ENCODE measurements at regions not wholly inside any gene's neighbourhood (a gene's known extent, or its start where the extent isn't known, plus 50 kb on each side); places are given as distances from the start of the nearest gene placed in this dataset.

DNA sequence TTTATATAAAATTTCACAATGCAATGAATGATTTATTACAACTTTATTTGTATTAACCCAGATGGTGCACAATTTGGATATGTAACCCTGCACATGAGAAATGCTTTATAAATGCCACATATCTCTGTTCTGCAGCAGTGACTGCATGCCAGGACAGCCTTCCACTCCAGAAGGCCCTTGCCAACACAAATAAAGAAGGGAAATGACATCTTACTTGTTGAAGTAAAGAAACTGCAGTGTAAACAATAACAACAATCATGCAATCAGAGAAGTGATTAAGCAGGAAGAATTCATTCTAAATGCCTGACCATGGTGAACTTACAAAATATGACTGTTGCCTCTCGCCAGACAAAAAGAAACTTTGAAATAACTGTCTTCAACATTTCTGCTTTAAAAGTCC is 129.9 kb upstream of the CHST9 start:
- Histone ChIP-seq H3K9ac (replicated peaks; ENCODE audit: extremely low read depth, insufficient read depth, low read length) (no peak overlapping the region), H3K9me1 (replicated peaks; ENCODE audit: control insufficient read depth, extremely low read depth, insufficient read depth, low read length) (no peaks in the 10 kb centered on the region), H3K79me2 (ENCODE audit: control insufficient read depth, insufficient read depth, low read length) (no peaks in the 10 kb centered on the region), H3K4me3 (replicated peaks in 1 of 3; ENCODE audit: insufficient read depth in 1 of 3, low read depth in 1 of 3, low read length in 3 of 3) (no peak overlapping the region), H4K20me1 (replicated peaks; ENCODE audit: control insufficient read depth, extremely low read depth, insufficient read depth, low read length) (no peaks in the 10 kb centered on the region), H3K4me2 (ENCODE audit: insufficient read depth, low read length) (no peak overlapping the region), H3K9me3 (replicated peaks; ENCODE audit: control insufficient read depth, insufficient read depth, low read length) (no peaks in the 10 kb centered on the region), H3K4me1 (ENCODE audit: control insufficient read depth, extremely low read depth, insufficient read depth, low read length) (no peaks in the 10 kb centered on the region), H3K36me3 (ENCODE audit: control insufficient read depth in 2 of 2, extremely low read depth in 1 of 2, insufficient read depth in 2 of 2, low read length in 2 of 2) (no peaks in the 10 kb centered on the region), H3K27me3 (ENCODE audit: control insufficient read depth in 2 of 2, insufficient read depth in 2 of 2, low read length in 2 of 2) (no peaks in the 10 kb centered on the region), H3K27ac (ENCODE audit: insufficient read depth, low read depth, low read length) (no peak overlapping the region), H2AFZ (ENCODE audit: low read depth, low read length) (no peak overlapping the region)
- dilution Hi-C loops (cut with MboI; ENCODE audit: extremely low pct_ligation_motif_present, low sequenced_read_pairs), result no loop called here
- TF ChIP-seq EZH2 (IDR thresholded peaks at IDR 0.05; ENCODE audit: borderline replicate concordance, low read depth, low read length, severe bottlenecking), result no peak
- no peak for TF ChIP-seq MYC (IDR thresholded peaks at IDR 0.05; ENCODE audit: low read depth, low read length)
- no peak for TF ChIP-seq MAX (IDR thresholded peaks at IDR 0.05; ENCODE audit: insufficient read depth, insufficient read length)
- TF ChIP-seq POLR2AphosphoS5 (IDR thresholded peaks at IDR 0.05; ENCODE audit: insufficient read depth, low read depth, low read length), result no peak
- TF ChIP-seq FOS (IDR thresholded peaks at IDR 0.05; ENCODE audit: borderline replicate concordance, insufficient read depth, low read length), result no peak
- TF ChIP-seq POLR2A (IDR thresholded peaks at IDR 0.05; ENCODE audit: low read depth, low read length), result no peak
- TF ChIP-seq GATA2 (IDR thresholded peaks at IDR 0.05; ENCODE audit: insufficient read depth, insufficient read length, low read depth, low read length), result no peak
- no peak for TF ChIP-seq JUN (IDR thresholded peaks at IDR 0.05; ENCODE audit: borderline replicate concordance, insufficient read depth, insufficient read length, low read depth)
- TF ChIP-seq, protein P1, sequence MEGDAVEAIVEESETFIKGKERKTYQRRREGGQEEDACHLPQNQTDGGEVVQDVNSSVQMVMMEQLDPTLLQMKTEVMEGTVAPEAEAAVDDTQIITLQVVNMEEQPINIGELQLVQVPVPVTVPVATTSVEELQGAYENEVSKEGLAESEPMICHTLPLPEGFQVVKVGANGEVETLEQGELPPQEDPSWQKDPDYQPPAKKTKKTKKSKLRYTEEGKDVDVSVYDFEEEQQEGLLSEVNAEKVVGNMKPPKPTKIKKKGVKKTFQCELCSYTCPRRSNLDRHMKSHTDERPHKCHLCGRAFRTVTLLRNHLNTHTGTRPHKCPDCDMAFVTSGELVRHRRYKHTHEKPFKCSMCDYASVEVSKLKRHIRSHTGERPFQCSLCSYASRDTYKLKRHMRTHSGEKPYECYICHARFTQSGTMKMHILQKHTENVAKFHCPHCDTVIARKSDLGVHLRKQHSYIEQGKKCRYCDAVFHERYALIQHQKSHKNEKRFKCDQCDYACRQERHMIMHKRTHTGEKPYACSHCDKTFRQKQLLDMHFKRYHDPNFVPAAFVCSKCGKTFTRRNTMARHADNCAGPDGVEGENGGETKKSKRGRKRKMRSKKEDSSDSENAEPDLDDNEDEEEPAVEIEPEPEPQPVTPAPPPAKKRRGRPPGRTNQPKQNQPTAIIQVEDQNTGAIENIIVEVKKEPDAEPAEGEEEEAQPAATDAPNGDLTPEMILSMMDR (IDR thresholded peaks at IDR 0.05; ENCODE audit: extremely low read depth in 1 of 2, insufficient read depth in 1 of 2, low read depth in 1 of 2, low read length in 2 of 2), result no peak
- CTCF ChIA-PET, result no interaction called here
- FAIRE-seq (no peak), DNase-seq (ENCODE audit: low read depth, low spot score) (peak; percentile 11)
- BruUV-seq (replicated peaks), result no TSS peak
- POLR2A ChIA-PET, result no interaction called here
- intact Hi-C loops (cut with micrococcal nuclease), result no loop called here
